ENCODE measurements at regions not wholly inside any gene's neighbourhood (a gene's known extent, or its start where the extent isn't known, plus 50 kb on each side); places are given as distances from the start of the nearest gene placed in this dataset.

GRCh38 chr1:30589083-30589482 lies 134.3 kb downstream of the MATN1 start:
- H3K9me2 ChIP-seq (ENCODE audit: insufficient read depth) = no peaks in the 10 kb centered on the region; the same call in 1 of the 2 replicates
- H3K36me3 ChIP-seq (ENCODE audit: control insufficient read depth in 1 of 2, insufficient read depth in 2 of 2, low read length in 2 of 2) = no peaks in the 10 kb centered on the region
- no TSS peak for BruUV-seq (replicated peaks)
- no peak overlapping the region for H2AFZ ChIP-seq (ENCODE audit: low read depth, low read length, poor library complexity, severe bottlenecking)
- intact Hi-C loops (cut with micrococcal nuclease) = no loop called here
- H3K27me3 ChIP-seq (ENCODE audit: insufficient read depth, low read length) = no peaks in the 10 kb centered on the region
- no peaks in the 10 kb centered on the region for H3K79me2 ChIP-seq (ENCODE audit: insufficient read depth, low read length)
- H3K9me3 ChIP-seq (ENCODE audit: control insufficient read depth in 1 of 2, insufficient read depth in 1 of 2, low read depth in 1 of 2, low read length in 2 of 2) = no peaks in the 10 kb centered on the region
- RAD21 ChIA-PET (ENCODE audit: low non-redundant PET in 1 of 2, low total read pairs in 2 of 2, uncharacterized antibody in 2 of 2, unreplicated experiment in 2 of 2) = no interaction called here
- TF ChIP-seq SP1 (IDR thresholded peaks at IDR 0.05; ENCODE audit: low read depth) (no peak), YY1 (IDR thresholded peaks at IDR 0.05; ENCODE audit: extremely low read depth, insufficient replicate concordance, low read depth, low read length) (no peak), EZH2phosphoT487 (IDR thresholded peaks at IDR 0.05; ENCODE audit: borderline replicate concordance) (no peak), JUND (IDR thresholded peaks at IDR 0.05) (no peak), EGR1 (IDR thresholded peaks at IDR 0.05; ENCODE audit: low read depth) (no peak), SRF (IDR thresholded peaks at IDR 0.05; ENCODE audit: low read depth) (no peak), POLR2A (IDR thresholded peaks at IDR 0.05; ENCODE audit: borderline replicate concordance, extremely low read depth, insufficient read depth, insufficient read length) (no peak), CEBPB (IDR thresholded peaks at IDR 0.05; ENCODE audit: low read depth) (no peak)
- TF ChIP-seq, protein P1, sequence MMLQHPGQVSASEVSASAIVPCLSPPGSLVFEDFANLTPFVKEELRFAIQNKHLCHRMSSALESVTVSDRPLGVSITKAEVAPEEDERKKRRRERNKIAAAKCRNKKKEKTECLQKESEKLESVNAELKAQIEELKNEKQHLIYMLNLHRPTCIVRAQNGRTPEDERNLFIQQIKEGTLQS (IDR thresholded peaks at IDR 0.05) = no peak
- TF ChIP-seq, protein P2, sequence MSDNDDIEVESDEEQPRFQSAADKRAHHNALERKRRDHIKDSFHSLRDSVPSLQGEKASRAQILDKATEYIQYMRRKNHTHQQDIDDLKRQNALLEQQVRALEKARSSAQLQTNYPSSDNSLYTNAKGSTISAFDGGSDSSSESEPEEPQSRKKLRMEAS (IDR thresholded peaks at IDR 0.05) = no peak
- TF ChIP-seq, protein P3, sequence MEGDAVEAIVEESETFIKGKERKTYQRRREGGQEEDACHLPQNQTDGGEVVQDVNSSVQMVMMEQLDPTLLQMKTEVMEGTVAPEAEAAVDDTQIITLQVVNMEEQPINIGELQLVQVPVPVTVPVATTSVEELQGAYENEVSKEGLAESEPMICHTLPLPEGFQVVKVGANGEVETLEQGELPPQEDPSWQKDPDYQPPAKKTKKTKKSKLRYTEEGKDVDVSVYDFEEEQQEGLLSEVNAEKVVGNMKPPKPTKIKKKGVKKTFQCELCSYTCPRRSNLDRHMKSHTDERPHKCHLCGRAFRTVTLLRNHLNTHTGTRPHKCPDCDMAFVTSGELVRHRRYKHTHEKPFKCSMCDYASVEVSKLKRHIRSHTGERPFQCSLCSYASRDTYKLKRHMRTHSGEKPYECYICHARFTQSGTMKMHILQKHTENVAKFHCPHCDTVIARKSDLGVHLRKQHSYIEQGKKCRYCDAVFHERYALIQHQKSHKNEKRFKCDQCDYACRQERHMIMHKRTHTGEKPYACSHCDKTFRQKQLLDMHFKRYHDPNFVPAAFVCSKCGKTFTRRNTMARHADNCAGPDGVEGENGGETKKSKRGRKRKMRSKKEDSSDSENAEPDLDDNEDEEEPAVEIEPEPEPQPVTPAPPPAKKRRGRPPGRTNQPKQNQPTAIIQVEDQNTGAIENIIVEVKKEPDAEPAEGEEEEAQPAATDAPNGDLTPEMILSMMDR (IDR thresholded peaks at IDR 0.05 in 2 of 3, conservative IDR thresholded peaks at IDR 0.05 in 1 of 3; ENCODE audit: borderline replicate concordance in 1 of 3, insufficient read depth in 1 of 3, low read depth in 2 of 3, low read length in 2 of 3) = no peak
- CTCF ChIA-PET = no interaction called here
- H3K27ac ChIP-seq (ENCODE audit: low read depth, low read length) = no peak overlapping the region
- H3K4me1 ChIP-seq (ENCODE audit: control insufficient read depth in 1 of 2, insufficient read depth in 2 of 2, low read length in 2 of 2) = no peaks in the 10 kb centered on the region
- H3K9ac ChIP-seq (ENCODE audit: low read length) = no peak overlapping the region
- no peaks in the 10 kb centered on the region for H4K20me1 ChIP-seq (ENCODE audit: insufficient read depth)
- no peak for ATAC-seq
- no peak for DNase-seq (ENCODE audit: low read depth, low spot score)
- H3K4me3 ChIP-seq (replicated peaks in 1 of 2; ENCODE audit: low read depth in 1 of 2, low read length in 2 of 2) = no peak overlapping the region
- POLR2A ChIA-PET = no interaction called here
- H3K4me2 ChIP-seq (ENCODE audit: low read length) = no peak overlapping the region

Data from HCT116 (cell line).